ENCODE measurements at regions not wholly inside any gene's neighbourhood (a gene's known extent, or its start where the extent isn't known, plus 50 kb on each side); places are given as distances from the start of the nearest gene placed in this dataset.

GRCh38 chr11:26244207-26244606, 87.7 kb upstream of the ANO3 start:
- TF ChIP-seq POLR2A (IDR thresholded peaks at IDR 0.05; ENCODE audit: low read depth, low read length) (no peak), POLR2AphosphoS5 (IDR thresholded peaks at IDR 0.05; ENCODE audit: low read depth, low read length) (no peak), TAF1 (IDR thresholded peaks at IDR 0.05; ENCODE audit: borderline replicate concordance, low read depth, low read length) (no peak)
